Tibial nerve (tissue), 4 donors: ENCODE measurements at regions not wholly inside any gene's neighbourhood (a gene's known extent, or its start where the extent isn't known, plus 50 kb on each side); places are given as distances from the start of the nearest gene placed in this dataset.

ENCODE experiments used
- EP300 ChIP-seq, 2 donors: sonication (generic); formaldehyde crosslinking; IDR thresholded peaks; one replicate each; pipeline ENCODE4 v1.6.1; 2017; ENCODE audit warnings: antibody characterized with exemption in 2 of 2, mild to moderate bottlenecking in 1 of 2
- POLR2A ChIP-seq, 2 donors: fragments of 450-650 bp; IDR thresholded peaks; one replicate each; pipeline ENCODE4 v1.6.1; 2017; ENCODE audit warnings: antibody characterized with exemption in 2 of 2, mild to moderate bottlenecking in 2 of 2, moderate library complexity in 2 of 2
- TF ChIP-seq, protein P1 (sequence below), 5 experiments: fragments of 200-600 bp in 3 of 5; fragments of 450-650 bp in 2 of 5; sonication (generic) in 3 of 5; IDR thresholded peaks; one replicate each; pipeline ENCODE4 v1.5.1; 2016 to 2019; ENCODE audit warnings: antibody characterized with exemption in 5 of 5, mild to moderate bottlenecking in 3 of 5, moderate library complexity in 2 of 5

DNA sequence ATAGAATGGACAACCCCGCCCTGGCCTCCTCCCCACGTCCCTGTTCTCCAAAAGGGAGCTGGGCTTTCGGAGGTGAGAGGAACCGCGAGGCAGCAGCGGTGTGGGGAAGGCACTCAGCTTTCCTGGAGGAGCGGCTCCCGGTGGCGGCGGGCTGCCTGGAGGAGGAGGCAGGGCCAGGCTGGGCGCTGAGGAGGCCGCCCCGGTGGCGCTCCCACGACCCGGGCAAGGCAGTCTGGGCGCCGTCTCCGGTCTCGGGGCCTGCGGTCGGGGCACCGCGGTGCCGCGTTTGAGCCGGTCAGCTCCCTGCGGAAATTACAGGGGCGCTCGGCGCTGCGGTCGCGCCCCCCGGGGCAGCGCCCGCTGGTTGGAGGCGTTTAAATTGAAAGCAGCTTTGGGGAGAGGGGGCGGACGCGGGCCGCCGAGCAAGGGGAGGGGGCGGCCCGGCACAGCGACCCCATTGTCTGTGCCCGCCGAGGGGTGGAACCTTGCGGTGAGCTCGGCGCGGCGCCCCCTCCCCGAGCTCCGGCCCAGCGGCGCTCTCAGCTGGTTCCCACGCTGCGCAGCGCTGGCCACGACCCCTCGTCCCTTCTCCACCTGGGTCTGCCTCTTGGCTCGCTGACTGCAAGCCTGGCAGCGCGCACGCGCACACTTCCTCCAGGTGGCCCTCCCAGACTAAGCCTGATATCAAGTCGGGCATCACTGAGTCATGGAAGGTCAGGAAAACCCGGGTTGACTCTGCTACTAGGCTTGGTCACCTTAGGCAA is 58.7 kb upstream of the DLX4 start:
- TF ChIP-seq, protein P1, sequence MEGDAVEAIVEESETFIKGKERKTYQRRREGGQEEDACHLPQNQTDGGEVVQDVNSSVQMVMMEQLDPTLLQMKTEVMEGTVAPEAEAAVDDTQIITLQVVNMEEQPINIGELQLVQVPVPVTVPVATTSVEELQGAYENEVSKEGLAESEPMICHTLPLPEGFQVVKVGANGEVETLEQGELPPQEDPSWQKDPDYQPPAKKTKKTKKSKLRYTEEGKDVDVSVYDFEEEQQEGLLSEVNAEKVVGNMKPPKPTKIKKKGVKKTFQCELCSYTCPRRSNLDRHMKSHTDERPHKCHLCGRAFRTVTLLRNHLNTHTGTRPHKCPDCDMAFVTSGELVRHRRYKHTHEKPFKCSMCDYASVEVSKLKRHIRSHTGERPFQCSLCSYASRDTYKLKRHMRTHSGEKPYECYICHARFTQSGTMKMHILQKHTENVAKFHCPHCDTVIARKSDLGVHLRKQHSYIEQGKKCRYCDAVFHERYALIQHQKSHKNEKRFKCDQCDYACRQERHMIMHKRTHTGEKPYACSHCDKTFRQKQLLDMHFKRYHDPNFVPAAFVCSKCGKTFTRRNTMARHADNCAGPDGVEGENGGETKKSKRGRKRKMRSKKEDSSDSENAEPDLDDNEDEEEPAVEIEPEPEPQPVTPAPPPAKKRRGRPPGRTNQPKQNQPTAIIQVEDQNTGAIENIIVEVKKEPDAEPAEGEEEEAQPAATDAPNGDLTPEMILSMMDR (IDR thresholded peaks at IDR 0.05) = no peak
- no peak for TF ChIP-seq POLR2A (IDR thresholded peaks at IDR 0.05)
- no peak for TF ChIP-seq EP300 (IDR thresholded peaks at IDR 0.05)
